ENCODE measurements at regions not wholly inside any gene's neighbourhood (a gene's known extent, or its start where the extent isn't known, plus 50 kb on each side); places are given as distances from the start of the nearest gene placed in this dataset.

- DNase-seq = peak; percentile 20
Observed at GRCh38 chr6:14966096-14966905, 279.6 kb upstream of the JARID2 start.

- DNase-seq = no peak
Observed at GRCh38 chr6:14966906-14967711, 278.8 kb upstream of the JARID2 start.

- DNase-seq = no peak
Observed at GRCh38 chr6:14968056-14968637, 277.7 kb upstream of the JARID2 start.

- DNase-seq = no peak
Observed at GRCh38 chr6:14969126-14969525, 276.7 kb upstream of the JARID2 start.

GRCh38 chr6:14972379-14973067 lies 273.3 kb upstream of the JARID2 start:
- DNase-seq = no peak

GRCh38 chr6:14974372-14974771 lies 271.5 kb upstream of the JARID2 start:
- no peak for DNase-seq

GRCh38 chr6:14974792-14975470 lies 270.9 kb upstream of the JARID2 start:
- DNase-seq = no peak

GRCh38 chr6:14975471-14975817 lies 270.4 kb upstream of the JARID2 start:
- DNase-seq = peak; percentile 42

- DNase-seq = no peak
Observed at GRCh38 chr6:14977747-14978382, 268.0 kb upstream of the JARID2 start.

GRCh38 chr6:14981960-14982359 lies 263.9 kb upstream of the JARID2 start:
- DNase-seq = no peak

GRCh38 chr6:14983599-14984518 lies 262.0 kb upstream of the JARID2 start:
- peak; percentile 25 for DNase-seq

GRCh38 chr6:14984519-14984853 lies 261.4 kb upstream of the JARID2 start:
- peak; percentile 11 for DNase-seq

- DNase-seq = no peak
Observed at GRCh38 chr6:14985366-14985765, 260.5 kb upstream of the JARID2 start.

- no peak for DNase-seq
Observed at GRCh38 chr6:14986370-14986769, 259.5 kb upstream of the JARID2 start.

GRCh38 chr6:14987490-14987889 lies 258.4 kb upstream of the JARID2 start:
- DNase-seq = no peak

GRCh38 chr6:14992382-14992781 lies 253.5 kb upstream of the JARID2 start:
- DNase-seq = no peak

GRCh38 chr6:14995208-14995607 lies 250.7 kb upstream of the JARID2 start:
- no peak for DNase-seq

- DNase-seq = no peak
Observed at GRCh38 chr6:14995966-14996602, 249.8 kb upstream of the JARID2 start.

- no peak for DNase-seq
Observed at GRCh38 chr6:14996892-14997291, 249.0 kb upstream of the JARID2 start.

GRCh38 chr6:14997507-14997906 lies 248.4 kb upstream of the JARID2 start:
- no peak for DNase-seq

- no peak for DNase-seq
Observed at GRCh38 chr6:14999106-14999505, 246.8 kb upstream of the JARID2 start.

All from fibroblast of upper back skin (primary cell).